Progenitor cell of endocrine pancreas (in vitro differentiated cells): ENCODE measurements at regions not wholly inside any gene's neighbourhood (a gene's known extent, or its start where the extent isn't known, plus 50 kb on each side); places are given as distances from the start of the nearest gene placed in this dataset.

Experiments used
- DNase-seq: peaks from one replicate; pipeline ENCODE4 v3.0.0; 2021; ENCODE audit warnings: low spot score; ENCODE audit not compliant: unreplicated experiment
- H3K27ac Mint-ChIP-seq: 2 replicates; pipeline ENCODE4 v1.8.0; 2021; ENCODE audit warnings: mild to moderate bottlenecking, moderate library complexity, mixed read lengths
- H3K27me3 Mint-ChIP-seq: 2 replicates; pipeline ENCODE4 v1.8.0; 2021; ENCODE audit warnings: mixed read lengths
- H3K36me3 Mint-ChIP-seq: 2 replicates; pipeline ENCODE4 v1.8.0; 2022; ENCODE audit warnings: mixed read lengths; ENCODE audit not compliant: insufficient read depth
- H3K4me1 Mint-ChIP-seq: 2 replicates; pipeline ENCODE4 v1.8.0; 2021; ENCODE audit warnings: low read depth, mixed read lengths
- H3K4me3 Mint-ChIP-seq: 2 replicates; pipeline ENCODE4 v1.8.0; 2021; ENCODE audit warnings: low read depth, mild to moderate bottlenecking, moderate library complexity, mixed read lengths
- H3K9me3 Mint-ChIP-seq: 2 replicates; pipeline ENCODE4 v1.8.0; 2021; ENCODE audit warnings: low read depth, mixed read lengths
- CTCF ChIP-seq: fragments of 200-600 bp; sonication (generic); IDR thresholded peaks from one replicate; pipeline ENCODE4 v1.5.0; 2021; ENCODE audit warnings: antibody characterized with exemption, mild to moderate bottlenecking; ENCODE audit not compliant: unreplicated experiment

- no peak for TF ChIP-seq CTCF
- H3K9me3 Mint-ChIP-seq: no peaks in the 10 kb centered on the region
- H3K4me3 Mint-ChIP-seq: no peak overlapping the region
- no peaks in the 10 kb centered on the region for H3K36me3 Mint-ChIP-seq
- H3K27ac Mint-ChIP-seq: no peak overlapping the region
- H3K4me1 Mint-ChIP-seq: no peaks in the 10 kb centered on the region
- DNase-seq: no peak
- H3K27me3 Mint-ChIP-seq: no peaks in the 10 kb centered on the region
Observed at GRCh38 chr1:88060112-88060673, 623.9 kb upstream of the PKN2 start.

- H3K4me1 Mint-ChIP-seq: no peaks in the 10 kb centered on the region
- TF ChIP-seq CTCF: no peak
- H3K27me3 Mint-ChIP-seq: no peaks in the 10 kb centered on the region
- H3K36me3 Mint-ChIP-seq: no peaks in the 10 kb centered on the region
- no peaks in the 10 kb centered on the region for H3K9me3 Mint-ChIP-seq
- DNase-seq: no peak
- no peak overlapping the region for H3K4me3 Mint-ChIP-seq
- no peak overlapping the region for H3K27ac Mint-ChIP-seq
Observed at GRCh38 chr1:88060750-88061491, 623.2 kb upstream of the PKN2 start.

- H3K4me3 Mint-ChIP-seq: no peak overlapping the region
- H3K36me3 Mint-ChIP-seq: no peaks in the 10 kb centered on the region
- no peak for DNase-seq
- H3K9me3 Mint-ChIP-seq: no peaks in the 10 kb centered on the region
- no peaks in the 10 kb centered on the region for H3K4me1 Mint-ChIP-seq
- no peaks in the 10 kb centered on the region for H3K27me3 Mint-ChIP-seq
- peak; percentile 79 for TF ChIP-seq CTCF
- H3K27ac Mint-ChIP-seq: no peak overlapping the region
Observed at GRCh38 chr1:88061492-88062177, 622.4 kb upstream of the PKN2 start.

GRCh38 chr1:88062650-88063153, 621.4 kb upstream of the PKN2 start:
- no peak for TF ChIP-seq CTCF
- H3K9me3 Mint-ChIP-seq: no peaks in the 10 kb centered on the region
- no peaks in the 10 kb centered on the region for H3K4me1 Mint-ChIP-seq
- H3K4me3 Mint-ChIP-seq: no peak overlapping the region
- H3K27ac Mint-ChIP-seq: no peak overlapping the region
- no peaks in the 10 kb centered on the region for H3K27me3 Mint-ChIP-seq
- DNase-seq: no peak
- no peaks in the 10 kb centered on the region for H3K36me3 Mint-ChIP-seq

GRCh38 chr1:88063605-88064004, 620.5 kb upstream of the PKN2 start:
- H3K4me1 Mint-ChIP-seq: no peaks in the 10 kb centered on the region
- no peaks in the 10 kb centered on the region for H3K9me3 Mint-ChIP-seq
- TF ChIP-seq CTCF: no peak
- no peak overlapping the region for H3K4me3 Mint-ChIP-seq
- no peak for DNase-seq
- H3K27ac Mint-ChIP-seq: no peak overlapping the region
- H3K36me3 Mint-ChIP-seq: no peaks in the 10 kb centered on the region
- H3K27me3 Mint-ChIP-seq: no peaks in the 10 kb centered on the region
